BJ (cell line): ENCODE measurements at regions not wholly inside any gene's neighbourhood (a gene's known extent, or its start where the extent isn't known, plus 50 kb on each side); places are given as distances from the start of the nearest gene placed in this dataset.
"Not testable (repeated sequence)": the region's sequence is repeated elsewhere in the genome, so short reads cannot be mapped to it uniquely, and the experiment has no call there.

Experiments
- CTCF ChIA-PET: fragments of 350-600 bp; formaldehyde crosslinking; extraction: SDS; loops from one replicate; lab custom pipeline; 2021; ENCODE audit warnings: antibody characterized with exemption, inconsistent platforms; lab: Yijun Ruan, JAX
- POLR2A ChIA-PET: fragments of 300-600 bp; sonication (Branson Sonifier 250); formaldehyde crosslinking; extraction: SDS; loops from one replicate; lab custom pipeline; 2021; ENCODE audit warnings: antibody characterized with exemption; lab: Charles Lee
- DNase-seq: peaks from one replicate; pipeline ENCODE4 v3.0.0-alpha.2; 2011; ENCODE audit warnings: low read depth
- H3K27me3 ChIP-seq: 2 replicates; pipeline ENCODE4 v1.6.0; 2011; ENCODE audit warnings: low read length; ENCODE audit not compliant: control insufficient read depth, insufficient read depth
- H3K36me3 ChIP-seq: 2 replicates; pipeline ENCODE4 v1.5.1; 2011; ENCODE audit warnings: low read length; ENCODE audit not compliant: control insufficient read depth, insufficient read depth
- H3K4me3 ChIP-seq: 2 replicates; pipeline ENCODE4 v1.5.1; 2011; ENCODE audit warnings: low read depth, mild to moderate bottlenecking, control low read depth, low read length
- CTCF ChIP-seq: IDR thresholded peaks from 2 replicates; pipeline ENCODE4 v1.5.1; 2011; ENCODE audit warnings: low read depth, mild to moderate bottlenecking, control low read depth, inconsistent platforms, low read length, moderate library complexity; ENCODE audit not compliant: insufficient read depth

- peaks cover 2% of the 10 kb centered on the region; the same call in 1 of the 2 replicates for H3K27me3 ChIP-seq
- DNase-seq, result no peak
- H3K4me3 ChIP-seq, result no peak overlapping the region
- TF ChIP-seq CTCF, result no peak
- H3K36me3 ChIP-seq, result no peaks in the 10 kb centered on the region
- ChIA-PET CTCF (no interaction called here), POLR2A (no interaction called here)
Measured at GRCh38 chr14:103232031-103232808, 101.8 kb upstream of the EIF5 start.

DNA sequence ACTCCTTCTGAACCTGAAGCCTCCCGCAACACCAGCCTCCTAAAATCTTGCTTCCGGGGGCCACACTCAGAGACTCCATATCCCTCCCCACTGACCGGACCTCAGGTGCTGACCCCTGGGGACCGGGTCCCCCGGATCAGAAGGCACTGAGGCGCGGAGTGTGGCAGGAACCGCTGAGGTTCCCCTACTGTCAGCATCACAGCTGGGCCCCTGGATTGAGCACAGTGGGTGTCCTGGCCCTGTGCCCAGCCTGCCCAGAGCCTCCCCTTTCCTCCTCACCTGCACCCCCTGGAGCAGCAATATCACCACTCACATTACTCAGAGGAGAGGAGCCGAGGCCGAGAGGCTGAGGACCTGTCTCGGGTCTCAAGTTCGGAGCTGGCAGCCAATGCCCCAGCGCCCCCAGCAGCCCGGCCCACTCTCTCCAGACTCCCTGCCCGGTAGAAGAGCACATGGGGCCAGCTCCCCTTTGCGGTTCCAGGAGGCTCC lies 101.2 kb upstream of the EIF5 start:
- CTCF ChIA-PET, result interaction anchor here (0.9 kb wide), 1 partner anchor 24 kb away, joined by 3 read pairs; no protein-coding TSS in a partner anchor
- Histone ChIP-seq H3K36me3 (no peaks in the 10 kb centered on the region), H3K27me3 (peaks cover 2% of the 10 kb centered on the region; the same call in 1 of the 2 replicates), H3K4me3 (no peak overlapping the region)
- DNase-seq, result no peak
- TF ChIP-seq CTCF, result no peak
- POLR2A ChIA-PET, result no interaction called here

DNA sequence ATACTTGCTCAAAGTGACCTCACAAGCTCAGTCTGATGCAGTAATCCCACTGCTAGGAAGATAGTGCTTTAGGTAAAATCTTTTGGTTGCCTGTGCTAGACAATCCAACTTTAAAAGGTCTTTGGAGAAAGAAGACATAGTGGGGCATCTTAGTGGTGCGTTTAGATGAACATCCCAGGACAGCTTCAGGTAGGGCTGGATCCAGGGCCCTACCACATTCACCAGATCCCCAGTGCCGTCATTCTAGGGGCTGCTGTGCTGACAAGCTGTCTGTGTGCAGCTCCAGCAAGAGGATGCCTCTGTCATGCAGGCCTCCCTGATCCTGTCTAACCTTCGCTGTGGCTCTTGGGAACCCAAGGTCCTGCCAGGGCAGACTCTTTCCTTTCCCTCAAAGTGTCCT lies 100.7 kb upstream of the EIF5 start:
- TF ChIP-seq CTCF, result no peak
- H3K36me3 ChIP-seq, result no peaks in the 10 kb centered on the region
- CTCF ChIA-PET, result interaction anchor here (0.9 kb wide), 1 partner anchor 25 kb away, joined by 3 read pairs; no protein-coding TSS in a partner anchor
- POLR2A ChIA-PET, result no interaction called here
- no peak for DNase-seq
- H3K4me3 ChIP-seq, result no peak overlapping the region
- H3K27me3 ChIP-seq, result peaks cover 2% of the 10 kb centered on the region; the same call in 1 of the 2 replicates

GRCh38 chr14:103234826-103235225 lies 99.2 kb upstream of the EIF5 start:
- H3K4me3 ChIP-seq, DNase-seq, H3K27me3 ChIP-seq, H3K36me3 ChIP-seq: not testable (repeated sequence)
- CTCF ChIA-PET, result interaction anchor here (0.8 kb wide), 1 partner anchor 8 kb away, joined by 3 read pairs; no protein-coding TSS in a partner anchor
- POLR2A ChIA-PET, result interaction anchor here (0.6 kb wide), 1 partner anchor 27 kb away, joined by 3 read pairs; no protein-coding TSS in a partner anchor

DNA sequence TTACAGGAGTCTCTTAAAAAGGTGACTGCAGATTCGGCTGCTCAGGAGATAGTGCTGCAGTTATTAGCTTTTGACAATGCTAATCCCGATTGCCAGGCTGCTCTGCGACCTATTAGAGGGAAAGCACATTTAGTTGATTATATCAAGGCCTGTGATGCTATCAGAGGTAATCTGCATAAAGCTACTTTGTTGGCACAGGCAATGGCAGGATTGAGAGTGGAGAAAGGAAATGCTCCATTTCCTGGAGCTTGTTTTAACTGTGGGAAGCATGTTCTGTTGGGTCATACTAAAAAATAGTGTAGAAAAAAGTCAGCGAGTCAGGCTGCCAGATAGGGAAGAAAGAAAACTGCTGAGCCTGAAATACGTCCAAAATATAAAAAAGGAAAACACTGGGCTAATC lies 98.5 kb upstream of the EIF5 start:
- H3K27me3 ChIP-seq, DNase-seq, H3K4me3 ChIP-seq, H3K36me3 ChIP-seq: not testable (repeated sequence)
- ChIA-PET CTCF (interaction anchor here (0.8 kb wide), 1 partner anchor 9 kb away, joined by 3 read pairs; no protein-coding TSS in a partner anchor), POLR2A (interaction anchor here (0.5 to 0.6 kb wide), 2 partner anchors 28 to 1148 kb away, joined by 3 to 19 read pairs; no protein-coding TSS in a partner anchor)

- ChIA-PET POLR2A (no interaction called here), CTCF (no interaction called here)
- no peak for TF ChIP-seq CTCF
Measured at GRCh38 chr14:103239751-103240150, 94.3 kb upstream of the EIF5 start.

More at GRCh38 chr14:103239751-103240150, 94.3 kb upstream of the EIF5 start:
- no peak for DNase-seq
- H3K36me3 ChIP-seq, result no peaks in the 10 kb centered on the region
- peaks cover 3% of the 10 kb centered on the region; the same call in 1 of the 2 replicates for H3K27me3 ChIP-seq
- H3K4me3 ChIP-seq, result no peak overlapping the region
